Fibroblast of the aortic adventitia (primary cell): ENCODE measurements at regions not wholly inside any gene's neighbourhood (a gene's known extent, or its start where the extent isn't known, plus 50 kb on each side); places are given as distances from the start of the nearest gene placed in this dataset.

Experiments used
- DNase-seq: peaks from one replicate; pipeline ENCODE4 v3.0.0-alpha.2; 2010; ENCODE audit warnings: low read depth
- H3K4me3 ChIP-seq: 2 replicates; pipeline ENCODE4 v1.5.1; 2011; ENCODE audit warnings: low read depth, mild to moderate bottlenecking, control low read depth, low read length, moderate library complexity
- CTCF ChIP-seq: IDR thresholded peaks from 2 replicates; pipeline ENCODE4 v1.5.1; 2011; ENCODE audit warnings: mild to moderate bottlenecking, low read length, control low read depth, inconsistent platforms; ENCODE audit not compliant: insufficient read depth

GRCh38 chr15:66954601-66955000 is 110.8 kb upstream of the SMAD3 start:
- no peak overlapping the region for H3K4me3 ChIP-seq
- no peak for TF ChIP-seq CTCF
- no peak for DNase-seq

- no peak for DNase-seq
- no peak overlapping the region for H3K4me3 ChIP-seq
- no peak for TF ChIP-seq CTCF
Measured at GRCh38 chr15:66955001-66955516, 110.3 kb upstream of the SMAD3 start.

- no peak for TF ChIP-seq CTCF
Measured at GRCh38 chr15:66955871-66956585, 109.4 kb upstream of the SMAD3 start.

GRCh38 chr15:66956672-66957430 is 108.6 kb upstream of the SMAD3 start:
- no peak for DNase-seq

More at GRCh38 chr15:66955871-66956585, 109.4 kb upstream of the SMAD3 start:
- H3K4me3 ChIP-seq = no peak overlapping the region
- peak; percentile 68 for DNase-seq

GRCh38 chr15:66957431-66957720 is 108.0 kb upstream of the SMAD3 start:
- TF ChIP-seq CTCF = no peak
- DNase-seq = no peak

More at GRCh38 chr15:66956672-66957430, 108.6 kb upstream of the SMAD3 start:
- no peak for TF ChIP-seq CTCF
- no peak overlapping the region for H3K4me3 ChIP-seq

GRCh38 chr15:66959066-66959465 is 106.3 kb upstream of the SMAD3 start:
- TF ChIP-seq CTCF = no peak
- DNase-seq = no peak
- H3K4me3 ChIP-seq = no peak overlapping the region

More at GRCh38 chr15:66957431-66957720, 108.0 kb upstream of the SMAD3 start:
- H3K4me3 ChIP-seq = no peak overlapping the region
